GM18861 (cell line): ENCODE measurements at regions not wholly inside any gene's neighbourhood (a gene's known extent, or its start where the extent isn't known, plus 50 kb on each side); places are given as distances from the start of the nearest gene placed in this dataset.

Experiments used
- ATAC-seq: cut with Tn5 transposase; IDR thresholded peaks from one replicate; pipeline ENCODE4 v1.9.1; 2021; ENCODE audit not compliant: unreplicated experiment

- peak; percentile 55 for ATAC-seq
These were observed 73.4 kb upstream of the BOD1 start for GRCh38 chr5:173689737-173690360.

- no peak for ATAC-seq
These were observed 75.5 kb upstream of the BOD1 start for GRCh38 chr5:173691931-173692330.

- no peak for ATAC-seq
These were observed 77.2 kb upstream of the BOD1 start for GRCh38 chr5:173693670-173694069.

- no peak for ATAC-seq
These were observed 79.8 kb upstream of the BOD1 start for GRCh38 chr5:173696216-173696615.

GRCh38 chr5:173697931-173698579 is 81.6 kb upstream of the BOD1 start:
- ATAC-seq: no peak

GRCh38 chr5:173699966-173700365 is 83.5 kb upstream of the BOD1 start:
- ATAC-seq: no peak

- ATAC-seq: no peak
These were observed 87.0 kb upstream of the BOD1 start for GRCh38 chr5:173703466-173703865.

GRCh38 chr5:173704615-173705511 is 88.4 kb upstream of the BOD1 start:
- no peak for ATAC-seq

GRCh38 chr5:173705512-173706044 is 89.1 kb upstream of the BOD1 start:
- no peak for ATAC-seq

GRCh38 chr5:173706700-173707099 is 90.2 kb upstream of the BOD1 start:
- no peak for ATAC-seq

- ATAC-seq: peak; percentile 83
These were observed 90.9 kb upstream of the BOD1 start for GRCh38 chr5:173707392-173707791.

- no peak for ATAC-seq
These were observed 92.7 kb upstream of the BOD1 start for GRCh38 chr5:173709145-173709544.

GRCh38 chr5:173709761-173710160 is 93.3 kb upstream of the BOD1 start:
- ATAC-seq: no peak

GRCh38 chr5:173710528-173710927 is 94.1 kb upstream of the BOD1 start:
- ATAC-seq: no peak

GRCh38 chr5:173711466-173711865 is 95.0 kb upstream of the BOD1 start:
- no peak for ATAC-seq

- no peak for ATAC-seq
These were observed 96.2 kb upstream of the BOD1 start for GRCh38 chr5:173712609-173713175.

- ATAC-seq: no peak
These were observed 98.3 kb upstream of the BOD1 start for GRCh38 chr5:173714551-173715428.

GRCh38 chr5:173715607-173716006 is 99.2 kb upstream of the BOD1 start:
- no peak for ATAC-seq

GRCh38 chr5:173716058-173716682 is 99.7 kb upstream of the BOD1 start:
- no peak for ATAC-seq

- ATAC-seq: no peak
These were observed 101.5 kb upstream of the BOD1 start for GRCh38 chr5:173717959-173718358.
